ENCODE measurements at regions not wholly inside any gene's neighbourhood (a gene's known extent, or its start where the extent isn't known, plus 50 kb on each side); places are given as distances from the start of the nearest gene placed in this dataset.

DNA sequence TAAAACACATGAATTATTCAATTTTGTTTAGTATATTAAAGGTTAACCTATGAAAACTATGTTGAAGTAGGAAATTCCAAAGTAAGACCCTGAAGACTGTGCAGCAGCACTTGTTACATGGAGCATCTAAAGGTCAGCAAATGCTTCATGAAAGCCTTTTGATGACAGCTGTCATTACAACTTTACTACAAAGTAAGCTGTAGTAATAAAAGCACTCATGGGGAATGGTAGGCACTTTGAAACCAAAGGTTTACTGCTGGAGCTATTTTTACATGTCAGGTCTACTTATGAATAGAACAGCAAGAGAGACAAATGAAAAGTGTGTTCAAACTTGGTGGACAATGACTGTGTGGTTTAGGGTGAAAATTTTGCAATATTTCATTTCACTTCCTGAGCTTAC is 672.5 kb upstream of the PCDH20 start:
- Histone ChIP-seq H3F3A (ENCODE audit: control insufficient read depth, insufficient read depth) (no peaks in the 10 kb centered on the region), H3K9me2 (replicated peaks; ENCODE audit: control insufficient read depth, low read length) (no peaks in the 10 kb centered on the region), H3K27me3 (ENCODE audit: control insufficient read depth, low read length) (no peaks in the 10 kb centered on the region), H3K4me1 (ENCODE audit: control insufficient read depth, low read length) (no peaks in the 10 kb centered on the region), H3K9me3 (ENCODE audit: control insufficient read depth, insufficient read depth, low read length) (no peaks in the 10 kb centered on the region), H3K4me2 (ENCODE audit: low read length) (no peak overlapping the region), H3K36me3 (ENCODE audit: control insufficient read depth, low read length) (no peaks in the 10 kb centered on the region), H3K79me2 (ENCODE audit: control insufficient read depth, low read length) (no peaks in the 10 kb centered on the region), H3K27ac (ENCODE audit: low read depth, low read length) (no peak overlapping the region), H3K4me3 (ENCODE audit: low read length) (no peak overlapping the region), H4K20me1 (ENCODE audit: control insufficient read depth, insufficient read depth, low read depth, low read length) (no peaks in the 10 kb centered on the region)
- TF ChIP-seq EZH2phosphoT487 (IDR thresholded peaks at IDR 0.05; ENCODE audit: borderline replicate concordance, low read length): no peak
- TF ChIP-seq, protein P1, sequence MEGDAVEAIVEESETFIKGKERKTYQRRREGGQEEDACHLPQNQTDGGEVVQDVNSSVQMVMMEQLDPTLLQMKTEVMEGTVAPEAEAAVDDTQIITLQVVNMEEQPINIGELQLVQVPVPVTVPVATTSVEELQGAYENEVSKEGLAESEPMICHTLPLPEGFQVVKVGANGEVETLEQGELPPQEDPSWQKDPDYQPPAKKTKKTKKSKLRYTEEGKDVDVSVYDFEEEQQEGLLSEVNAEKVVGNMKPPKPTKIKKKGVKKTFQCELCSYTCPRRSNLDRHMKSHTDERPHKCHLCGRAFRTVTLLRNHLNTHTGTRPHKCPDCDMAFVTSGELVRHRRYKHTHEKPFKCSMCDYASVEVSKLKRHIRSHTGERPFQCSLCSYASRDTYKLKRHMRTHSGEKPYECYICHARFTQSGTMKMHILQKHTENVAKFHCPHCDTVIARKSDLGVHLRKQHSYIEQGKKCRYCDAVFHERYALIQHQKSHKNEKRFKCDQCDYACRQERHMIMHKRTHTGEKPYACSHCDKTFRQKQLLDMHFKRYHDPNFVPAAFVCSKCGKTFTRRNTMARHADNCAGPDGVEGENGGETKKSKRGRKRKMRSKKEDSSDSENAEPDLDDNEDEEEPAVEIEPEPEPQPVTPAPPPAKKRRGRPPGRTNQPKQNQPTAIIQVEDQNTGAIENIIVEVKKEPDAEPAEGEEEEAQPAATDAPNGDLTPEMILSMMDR (IDR thresholded peaks at IDR 0.05; ENCODE audit: low read depth, low read length, poor library complexity, severe bottlenecking): no peak

DNA sequence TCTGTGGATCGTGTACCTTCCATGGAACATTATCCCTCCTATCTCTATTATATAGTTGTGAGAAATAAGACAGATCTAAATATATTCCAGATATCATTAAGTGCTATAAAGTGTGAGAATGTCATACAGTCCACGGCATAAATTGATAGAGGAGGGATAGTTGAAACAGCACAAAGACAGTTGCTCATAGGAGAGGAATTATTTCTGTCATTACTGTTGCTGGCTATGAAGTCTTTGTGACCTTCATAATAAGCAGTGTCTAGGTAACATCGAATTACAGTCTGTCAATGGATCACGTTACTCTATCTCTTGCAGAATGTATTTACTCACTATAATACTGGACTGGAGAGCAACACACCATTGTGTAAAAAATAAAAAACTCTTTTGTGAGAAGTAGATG is 671.5 kb upstream of the PCDH20 start:
- Histone ChIP-seq H4K20me1 (ENCODE audit: control insufficient read depth, insufficient read depth, low read depth, low read length) (no peaks in the 10 kb centered on the region), H3K4me1 (ENCODE audit: control insufficient read depth, low read length) (no peaks in the 10 kb centered on the region), H3K4me3 (ENCODE audit: low read length) (no peak overlapping the region), H3K27me3 (ENCODE audit: control insufficient read depth, low read length) (no peaks in the 10 kb centered on the region), H3K4me2 (ENCODE audit: low read length) (no peak overlapping the region), H3K79me2 (ENCODE audit: control insufficient read depth, low read length) (no peaks in the 10 kb centered on the region), H3K36me3 (ENCODE audit: control insufficient read depth, low read length) (no peaks in the 10 kb centered on the region), H3K9me3 (ENCODE audit: control insufficient read depth, insufficient read depth, low read length) (no peaks in the 10 kb centered on the region), H3K27ac (ENCODE audit: low read depth, low read length) (no peak overlapping the region), H3K9me2 (replicated peaks; ENCODE audit: control insufficient read depth, low read length) (no peaks in the 10 kb centered on the region), H3F3A (ENCODE audit: control insufficient read depth, insufficient read depth) (no peaks in the 10 kb centered on the region)
- no peak for TF ChIP-seq EZH2phosphoT487 (IDR thresholded peaks at IDR 0.05; ENCODE audit: borderline replicate concordance, low read length)
- TF ChIP-seq, protein P1 (IDR thresholded peaks at IDR 0.05; ENCODE audit: low read depth, low read length, poor library complexity, severe bottlenecking): no peak

DNA sequence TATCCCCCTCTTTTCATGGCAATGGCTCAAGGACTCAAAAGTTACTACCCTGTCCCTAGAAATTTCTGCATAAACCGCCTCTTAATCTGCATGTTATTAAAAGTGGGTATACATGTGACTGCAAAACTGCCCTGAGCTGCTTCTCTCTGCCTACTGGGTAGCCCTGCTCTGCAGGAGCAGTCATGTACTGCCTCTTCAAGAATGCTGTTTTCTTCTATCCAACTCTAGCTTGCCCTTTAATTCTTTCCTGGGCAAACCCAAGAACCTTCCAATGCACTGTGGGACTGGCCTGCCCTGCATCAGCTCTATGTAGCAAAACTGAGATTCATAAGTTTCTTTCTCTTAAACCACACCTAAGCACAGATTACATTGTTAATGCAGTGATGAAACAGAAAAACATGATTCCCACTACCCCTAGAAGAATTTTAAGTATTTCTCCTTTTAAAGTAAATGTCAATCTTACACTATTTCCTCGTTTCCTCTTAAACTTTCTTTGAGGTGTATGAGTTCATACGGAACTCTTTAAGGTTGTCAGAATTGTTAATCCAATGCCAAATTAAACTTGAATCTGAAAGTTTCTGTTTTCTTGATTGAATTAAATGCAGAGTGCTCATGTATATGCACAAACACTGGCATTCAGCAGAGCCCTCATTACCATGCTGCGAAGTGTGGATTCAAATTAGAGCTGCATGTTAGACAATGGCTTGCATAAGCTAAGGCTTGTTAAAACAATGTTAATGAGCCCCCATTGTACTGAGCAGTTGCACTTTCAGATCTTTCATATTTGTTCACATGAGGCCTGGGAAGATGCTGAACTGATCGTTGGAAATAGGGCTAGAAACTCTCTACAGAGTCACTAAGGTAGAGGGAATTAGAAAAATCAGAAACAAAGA is 669.9 kb upstream of the PCDH20 start:
- no peak for TF ChIP-seq EZH2phosphoT487 (IDR thresholded peaks at IDR 0.05; ENCODE audit: borderline replicate concordance, low read length)
- TF ChIP-seq, protein P1 (IDR thresholded peaks at IDR 0.05; ENCODE audit: low read depth, low read length, poor library complexity, severe bottlenecking): no peak
- Histone ChIP-seq H4K20me1 (ENCODE audit: control insufficient read depth, insufficient read depth, low read depth, low read length) (no peaks in the 10 kb centered on the region), H3K4me3 (ENCODE audit: low read length) (no peak overlapping the region), H3K27ac (ENCODE audit: low read depth, low read length) (no peak overlapping the region), H3F3A (ENCODE audit: control insufficient read depth, insufficient read depth) (no peaks in the 10 kb centered on the region), H3K9me3 (ENCODE audit: control insufficient read depth, insufficient read depth, low read length) (no peaks in the 10 kb centered on the region), H3K27me3 (ENCODE audit: control insufficient read depth, low read length) (no peaks in the 10 kb centered on the region), H3K36me3 (ENCODE audit: control insufficient read depth, low read length) (no peaks in the 10 kb centered on the region), H3K4me2 (ENCODE audit: low read length) (no peak overlapping the region), H3K9me2 (replicated peaks; ENCODE audit: control insufficient read depth, low read length) (no peaks in the 10 kb centered on the region), H3K4me1 (ENCODE audit: control insufficient read depth, low read length) (no peaks in the 10 kb centered on the region), H3K79me2 (ENCODE audit: control insufficient read depth, low read length) (no peaks in the 10 kb centered on the region)
